ENCODE measurements at regions not wholly inside any gene's neighbourhood (a gene's known extent, or its start where the extent isn't known, plus 50 kb on each side); places are given as distances from the start of the nearest gene placed in this dataset.

GRCh38 chr21:28752131-28752530, 240.5 kb downstream of the LTN1 start:
- TF ChIP-seq CTCF (IDR thresholded peaks at IDR 0.05), result no peak
- no peak for TF ChIP-seq POLR2A (IDR thresholded peaks at IDR 0.05)
- TF ChIP-seq EP300 (IDR thresholded peaks at IDR 0.05), result no peak
